ENCODE measurements at regions not wholly inside any gene's neighbourhood (a gene's known extent, or its start where the extent isn't known, plus 50 kb on each side); places are given as distances from the start of the nearest gene placed in this dataset.

DNA sequence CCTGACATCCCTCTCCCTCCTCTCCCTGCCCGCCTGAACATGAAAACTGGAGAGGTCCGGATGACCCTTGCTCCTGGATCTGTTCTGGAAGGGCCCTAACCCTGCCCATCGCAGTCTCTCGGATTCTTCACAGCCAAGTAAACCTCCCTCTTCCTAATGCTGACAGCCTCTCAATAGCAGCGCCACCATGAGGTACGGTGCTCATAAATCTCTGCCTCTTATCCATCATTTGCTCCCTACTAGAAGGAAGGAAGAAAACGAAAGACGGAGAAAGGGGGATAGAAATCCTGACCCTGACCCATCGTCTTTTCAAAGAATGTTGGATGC lies 257.9 kb downstream of the BCL11A start:
- TF ChIP-seq, protein P1, sequence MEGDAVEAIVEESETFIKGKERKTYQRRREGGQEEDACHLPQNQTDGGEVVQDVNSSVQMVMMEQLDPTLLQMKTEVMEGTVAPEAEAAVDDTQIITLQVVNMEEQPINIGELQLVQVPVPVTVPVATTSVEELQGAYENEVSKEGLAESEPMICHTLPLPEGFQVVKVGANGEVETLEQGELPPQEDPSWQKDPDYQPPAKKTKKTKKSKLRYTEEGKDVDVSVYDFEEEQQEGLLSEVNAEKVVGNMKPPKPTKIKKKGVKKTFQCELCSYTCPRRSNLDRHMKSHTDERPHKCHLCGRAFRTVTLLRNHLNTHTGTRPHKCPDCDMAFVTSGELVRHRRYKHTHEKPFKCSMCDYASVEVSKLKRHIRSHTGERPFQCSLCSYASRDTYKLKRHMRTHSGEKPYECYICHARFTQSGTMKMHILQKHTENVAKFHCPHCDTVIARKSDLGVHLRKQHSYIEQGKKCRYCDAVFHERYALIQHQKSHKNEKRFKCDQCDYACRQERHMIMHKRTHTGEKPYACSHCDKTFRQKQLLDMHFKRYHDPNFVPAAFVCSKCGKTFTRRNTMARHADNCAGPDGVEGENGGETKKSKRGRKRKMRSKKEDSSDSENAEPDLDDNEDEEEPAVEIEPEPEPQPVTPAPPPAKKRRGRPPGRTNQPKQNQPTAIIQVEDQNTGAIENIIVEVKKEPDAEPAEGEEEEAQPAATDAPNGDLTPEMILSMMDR (IDR thresholded peaks at IDR 0.05): no peak
- TF ChIP-seq POLR2A (IDR thresholded peaks at IDR 0.05): no peak
